GM18909 (cell line): ENCODE measurements at regions not wholly inside any gene's neighbourhood (a gene's known extent, or its start where the extent isn't known, plus 50 kb on each side); places are given as distances from the start of the nearest gene placed in this dataset.

Source experiments
- ATAC-seq: cut with Tn5 transposase; IDR thresholded peaks from one replicate; pipeline ENCODE4 v1.9.1; 2021; ENCODE audit warnings: mild to moderate bottlenecking; ENCODE audit not compliant: unreplicated experiment, poor library complexity

DNA sequence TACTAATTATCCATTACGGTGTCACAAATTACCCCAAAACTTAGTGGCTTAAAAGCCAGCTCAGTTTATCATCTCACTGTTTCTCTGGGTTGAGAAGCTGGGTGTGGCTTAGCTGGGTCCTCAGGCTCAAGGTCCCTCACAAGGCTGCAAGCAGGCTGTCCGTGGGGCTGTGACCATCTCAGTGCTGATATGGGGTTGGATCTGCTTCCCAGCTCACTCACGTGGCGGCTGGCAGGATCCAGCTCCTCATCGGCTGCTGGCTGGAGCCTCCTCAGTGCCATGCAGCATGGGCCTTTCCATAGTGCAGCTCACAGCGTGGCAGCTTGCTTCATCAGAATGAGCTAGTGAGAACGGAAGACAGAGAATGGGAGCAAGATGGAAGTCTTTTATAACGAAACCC lies 128.5 kb upstream of the CPEB4 start:
- ATAC-seq = no peak

DNA sequence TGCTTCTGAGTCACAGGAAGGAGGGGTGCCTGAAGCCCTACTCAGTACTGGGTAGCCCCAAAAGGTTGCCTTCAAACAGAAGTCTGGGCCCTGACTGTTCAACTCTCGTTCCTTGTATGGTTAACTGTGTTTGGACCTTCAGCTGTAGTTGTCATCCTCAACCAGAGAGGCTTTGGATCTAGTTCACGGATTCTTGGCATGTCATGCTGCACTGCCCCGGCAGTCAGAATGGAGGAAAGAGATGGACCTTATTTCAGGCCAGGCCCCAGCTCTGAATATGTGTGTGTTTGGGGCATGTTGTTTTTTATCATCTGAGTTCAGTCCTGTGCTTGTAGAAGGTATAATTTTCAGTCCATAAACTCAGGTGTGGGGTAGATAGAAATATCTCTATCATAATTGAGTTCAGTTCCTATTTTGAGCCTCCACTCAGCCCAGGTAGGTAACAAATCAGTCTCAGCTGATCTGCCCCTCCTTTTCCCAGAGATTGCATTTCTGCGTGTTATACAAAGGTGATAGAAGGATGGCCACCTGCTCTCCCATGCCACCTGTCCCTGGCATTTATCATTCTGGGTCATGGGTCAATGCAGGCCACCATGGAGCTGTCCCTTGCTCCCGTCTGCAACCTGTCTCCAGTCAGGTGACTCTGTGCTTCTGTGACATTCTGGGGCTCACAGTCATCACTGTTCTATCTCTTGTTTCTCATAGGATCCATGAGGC lies 127.5 kb upstream of the CPEB4 start:
- no peak for ATAC-seq

DNA sequence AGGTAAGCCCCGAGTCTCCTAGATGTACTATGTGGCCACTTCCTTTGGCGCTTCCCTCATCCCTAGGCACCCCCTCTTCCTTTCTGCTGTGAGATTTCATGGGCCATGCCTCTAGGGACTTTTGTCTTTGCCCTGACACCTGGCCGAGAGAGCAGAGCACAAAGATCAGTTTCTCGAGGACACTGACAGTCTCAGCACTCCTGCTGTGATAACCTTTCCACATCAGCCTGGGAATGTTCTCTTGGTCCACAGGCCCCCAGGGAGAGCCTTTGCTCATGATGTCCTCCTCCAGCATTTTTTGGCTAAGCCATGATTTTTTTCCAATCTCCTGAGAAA lies 127.0 kb upstream of the CPEB4 start:
- ATAC-seq = no peak

DNA sequence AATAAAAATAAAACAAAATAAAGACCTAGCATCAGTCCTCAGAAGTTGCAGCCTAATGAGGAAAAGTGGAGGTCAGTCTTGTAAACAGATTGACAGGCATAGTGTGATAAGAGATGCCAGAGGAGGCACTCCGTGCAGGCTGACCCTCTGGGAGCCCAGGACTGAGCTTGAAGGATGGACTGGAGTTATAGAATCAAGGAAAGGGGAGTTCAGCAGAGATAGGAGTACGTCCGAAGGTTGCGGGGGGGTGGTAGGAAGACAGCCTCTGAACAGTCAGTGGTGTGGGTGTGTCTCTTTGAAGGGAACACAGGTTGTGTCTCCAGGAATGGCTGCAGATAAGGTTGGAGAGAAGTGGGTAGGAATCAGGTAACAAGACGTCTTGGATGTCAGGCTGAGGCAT lies 126.1 kb upstream of the CPEB4 start:
- no peak for ATAC-seq

DNA sequence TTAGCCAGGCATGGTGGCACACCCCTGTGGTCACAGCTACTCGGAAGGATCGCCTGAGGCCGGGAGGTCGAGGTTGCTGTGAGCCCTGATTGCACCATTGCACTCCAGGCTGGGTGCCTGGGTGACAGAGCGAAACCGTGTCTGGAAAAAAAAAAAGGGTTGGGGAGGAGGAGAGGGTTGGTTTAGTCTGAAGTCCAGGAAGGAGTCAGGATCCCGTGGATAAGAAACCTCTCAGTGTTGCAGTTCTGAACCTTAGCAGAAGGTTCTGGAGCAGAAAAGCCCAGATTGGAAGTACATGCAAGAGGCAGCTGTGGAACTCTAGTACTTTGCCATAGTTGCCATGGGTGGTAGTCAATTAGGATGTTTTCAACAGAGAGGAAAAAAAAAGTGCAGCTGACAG lies 125.2 kb upstream of the CPEB4 start:
- ATAC-seq = no peak

DNA sequence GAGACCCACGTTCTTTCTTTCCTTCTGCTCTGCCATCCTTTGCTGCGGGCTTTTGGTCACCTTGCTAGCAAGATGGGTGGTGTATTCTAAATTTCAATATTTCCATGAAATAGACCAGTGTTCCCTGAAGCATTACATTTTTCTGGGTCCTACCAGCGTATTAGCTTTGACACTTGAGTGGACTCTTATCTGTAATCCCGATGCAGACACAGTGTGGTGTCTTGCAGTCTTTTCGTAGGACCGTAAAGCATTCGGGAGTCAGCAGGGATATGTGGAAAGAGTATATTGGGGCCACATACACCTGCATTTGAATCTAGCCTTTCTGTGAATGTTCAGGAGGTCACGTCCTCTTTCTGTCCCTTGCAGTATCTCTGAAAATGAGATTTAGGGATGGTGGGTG lies 124.7 kb upstream of the CPEB4 start:
- ATAC-seq = no peak

DNA sequence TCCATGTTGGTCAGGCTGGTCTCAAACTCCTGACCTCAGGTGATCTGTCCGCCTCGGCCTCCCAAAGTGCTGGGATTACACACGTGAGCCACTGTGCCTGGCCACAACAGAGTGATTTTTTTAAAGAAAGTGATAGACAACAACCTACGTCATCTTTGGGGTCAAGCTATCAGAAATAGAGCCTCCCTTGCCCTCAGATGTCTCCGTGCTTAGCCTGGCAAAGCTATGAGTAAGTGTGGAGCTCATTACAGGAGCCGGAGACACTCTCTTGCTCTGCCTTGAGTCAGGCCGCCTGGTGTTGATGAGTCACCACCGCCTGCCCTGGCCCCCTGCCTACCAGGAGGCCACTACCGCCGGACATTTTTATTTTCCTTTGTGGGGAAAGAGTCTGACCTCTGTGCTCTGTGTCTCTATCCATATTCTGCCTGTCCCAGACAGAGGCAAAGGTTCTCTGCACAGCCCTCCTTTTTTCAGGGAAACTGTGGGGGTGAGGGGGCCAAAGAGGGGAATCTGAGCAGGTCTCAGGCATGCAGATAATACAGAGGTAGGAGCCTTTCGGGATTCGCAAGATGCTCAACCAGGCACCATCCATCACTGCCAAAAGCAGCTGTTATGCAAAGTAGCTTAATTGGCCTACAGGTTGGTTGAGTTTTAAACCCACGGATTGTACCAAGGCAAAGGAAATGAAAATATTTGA lies 123.7 kb upstream of the CPEB4 start:
- no peak for ATAC-seq

DNA sequence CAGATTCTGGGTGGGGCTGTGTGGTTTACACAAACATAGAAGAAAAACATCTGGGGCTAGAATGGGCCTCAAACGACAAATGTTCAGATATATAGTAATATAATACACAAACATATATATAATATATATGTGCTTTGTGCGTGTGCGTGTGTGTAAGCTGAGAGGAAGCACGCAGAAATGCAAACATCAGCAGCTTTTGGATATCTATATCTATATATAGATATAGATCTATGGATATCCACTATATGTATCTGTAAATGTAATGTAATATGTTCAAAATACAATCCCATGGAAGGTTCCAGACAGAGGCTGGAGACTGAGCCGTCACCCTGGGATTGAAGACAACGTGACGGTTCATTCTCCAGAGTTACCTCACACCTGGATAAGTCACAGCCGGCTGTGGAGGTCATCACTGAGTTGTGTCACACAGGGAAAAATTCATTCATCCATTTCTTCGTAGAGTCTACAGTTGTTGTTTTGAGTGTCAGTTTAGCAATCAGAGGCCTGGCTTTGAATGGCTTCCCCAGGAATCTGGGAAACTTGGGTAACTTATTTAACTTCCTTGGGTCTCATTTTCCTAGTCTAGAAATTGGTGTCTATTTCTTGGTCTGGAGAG lies 123.0 kb upstream of the CPEB4 start:
- no peak for ATAC-seq

DNA sequence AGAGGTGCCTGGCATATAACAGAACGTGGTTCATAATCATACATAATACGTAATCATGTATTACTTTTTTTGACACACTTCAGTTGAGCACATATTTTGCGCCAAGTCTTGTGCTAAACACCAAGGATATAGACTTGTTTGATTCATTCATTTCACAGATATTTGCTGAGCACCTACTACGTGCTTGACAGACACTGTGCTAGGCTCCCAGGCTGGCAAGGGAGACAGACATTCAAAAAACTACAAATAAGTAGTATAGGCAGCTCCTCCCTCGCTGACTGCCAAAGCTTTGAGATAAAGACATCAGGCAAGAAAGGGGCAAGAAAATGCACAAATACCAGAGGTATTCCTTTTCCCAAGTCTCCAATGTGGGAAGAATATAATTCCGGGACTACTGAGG lies 122.5 kb upstream of the CPEB4 start:
- no peak for ATAC-seq

DNA sequence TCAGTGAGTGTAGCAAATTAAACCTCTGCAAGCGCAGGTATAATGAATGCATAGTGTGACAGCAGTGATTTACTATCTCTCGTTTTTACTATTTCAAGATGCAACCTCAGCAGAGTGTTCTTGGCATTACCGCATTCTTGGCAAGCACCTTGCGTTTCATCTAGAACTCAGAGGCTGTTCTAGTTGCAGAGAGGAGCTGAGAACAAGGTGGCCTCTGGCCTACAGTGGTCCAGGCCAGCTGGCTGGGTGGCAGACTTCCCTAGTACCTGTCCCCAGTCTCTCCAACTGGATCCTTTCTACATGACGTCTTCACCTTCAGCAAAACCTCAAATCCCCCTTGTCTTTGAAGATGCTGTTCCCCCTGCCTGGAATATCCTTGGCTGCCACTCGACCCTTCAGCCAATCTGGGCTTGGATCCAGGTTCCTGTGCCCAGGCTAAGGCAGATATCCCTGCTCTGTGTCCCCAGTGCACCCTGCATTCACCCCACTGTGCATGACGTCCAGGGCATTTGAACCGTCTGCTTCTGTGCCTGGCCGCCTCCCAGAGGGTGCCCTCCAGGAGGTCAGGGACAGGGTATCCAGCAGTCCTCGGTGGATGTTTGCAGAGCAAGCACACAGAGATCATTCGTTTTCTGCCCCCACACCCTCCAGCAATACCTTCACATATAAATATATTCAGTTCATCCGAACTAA lies 120.4 kb upstream of the CPEB4 start:
- ATAC-seq = no peak

DNA sequence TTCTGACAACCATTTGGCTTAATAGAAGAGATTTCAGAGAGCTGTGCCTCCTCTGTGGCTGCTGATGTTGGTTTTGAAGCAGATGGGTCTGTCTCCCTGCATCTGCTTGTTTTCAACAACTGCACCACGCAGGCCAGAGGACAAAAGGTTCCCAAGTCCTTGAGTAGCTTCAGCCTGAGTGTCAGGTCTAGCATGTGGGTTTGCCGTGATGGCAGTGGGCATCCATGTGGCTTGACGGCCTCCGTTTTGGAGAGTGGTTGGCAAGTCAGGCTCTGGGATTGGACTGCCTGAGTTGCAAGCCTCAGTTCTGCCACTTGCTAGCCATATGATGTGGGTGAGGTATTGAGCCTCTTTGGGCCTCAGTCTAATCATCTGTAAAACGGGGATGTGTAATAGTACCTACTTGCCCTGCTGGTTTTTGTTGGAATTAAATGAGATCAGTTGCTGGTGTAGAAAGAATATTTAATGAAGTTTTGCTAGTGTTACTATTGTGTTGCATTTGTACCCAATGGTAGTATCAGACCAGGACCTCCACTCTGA lies 119.8 kb upstream of the CPEB4 start:
- no peak for ATAC-seq

DNA sequence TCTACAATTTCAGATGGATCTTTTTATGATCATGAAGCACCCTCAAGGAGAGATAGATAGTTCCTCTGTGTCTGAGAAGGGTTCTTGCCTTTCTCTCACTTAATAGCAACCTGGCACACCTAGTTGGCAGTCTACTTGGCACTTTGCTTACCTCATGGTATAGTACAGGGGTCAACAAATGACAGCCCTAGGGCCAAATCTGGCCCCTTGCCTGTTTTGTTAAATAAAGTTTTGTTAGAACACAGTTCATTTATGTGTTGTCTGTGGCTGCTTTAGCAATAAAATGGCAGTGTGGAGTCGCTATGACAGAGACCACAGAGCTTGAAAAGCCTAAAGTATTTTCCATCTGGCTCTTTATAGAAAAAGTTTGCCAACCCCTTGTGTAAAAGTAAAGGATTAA lies 119.3 kb upstream of the CPEB4 start:
- ATAC-seq = no peak

DNA sequence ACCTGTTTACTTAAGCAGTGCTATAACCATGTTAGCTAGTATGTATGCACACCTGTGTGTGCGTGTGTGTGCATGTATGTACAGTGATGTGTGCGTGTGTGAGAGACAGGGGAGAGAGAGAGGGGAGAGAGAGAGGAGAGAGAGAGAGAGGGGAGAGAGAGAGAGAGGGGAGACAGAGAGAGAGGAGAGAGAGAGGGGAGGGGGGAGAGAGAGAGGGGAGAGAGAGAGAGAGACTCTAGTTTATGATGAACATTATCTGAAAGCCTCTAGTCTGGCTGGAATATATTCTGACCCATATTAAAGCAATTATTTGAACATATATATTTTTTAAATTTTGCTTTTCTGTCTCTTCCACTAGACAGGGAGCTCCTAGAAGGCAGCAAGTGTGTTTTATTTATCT lies 117.5 kb upstream of the CPEB4 start:
- ATAC-seq = no peak

DNA sequence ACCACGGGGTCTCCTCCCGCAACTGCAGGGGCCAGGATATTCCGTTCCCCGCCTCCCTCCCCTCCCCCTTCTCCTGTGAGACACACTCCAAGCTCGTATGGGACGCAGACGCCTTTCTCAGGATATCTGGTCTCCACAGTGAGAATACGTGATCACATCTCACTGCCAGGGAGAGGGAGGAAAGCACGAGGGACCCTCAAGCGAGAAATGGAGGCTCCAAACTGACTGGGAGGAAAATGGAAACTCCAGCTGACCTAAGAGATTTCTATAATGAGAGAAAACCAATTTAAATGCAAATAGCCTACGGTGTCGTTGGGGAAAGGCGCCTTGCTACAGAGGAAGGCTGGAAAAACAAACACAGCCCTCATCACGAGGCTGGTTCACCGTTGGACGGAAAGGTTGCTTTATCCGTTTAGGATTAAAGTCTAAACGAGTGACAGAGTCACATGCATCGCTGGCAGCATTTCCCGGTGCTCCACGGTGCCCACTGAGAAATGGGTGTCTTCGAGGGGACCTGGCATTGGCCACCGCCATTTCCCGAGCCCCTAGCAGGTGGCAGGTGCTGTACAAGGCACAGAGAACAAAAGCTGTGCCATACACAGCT lies 116.9 kb upstream of the CPEB4 start:
- ATAC-seq = no peak

DNA sequence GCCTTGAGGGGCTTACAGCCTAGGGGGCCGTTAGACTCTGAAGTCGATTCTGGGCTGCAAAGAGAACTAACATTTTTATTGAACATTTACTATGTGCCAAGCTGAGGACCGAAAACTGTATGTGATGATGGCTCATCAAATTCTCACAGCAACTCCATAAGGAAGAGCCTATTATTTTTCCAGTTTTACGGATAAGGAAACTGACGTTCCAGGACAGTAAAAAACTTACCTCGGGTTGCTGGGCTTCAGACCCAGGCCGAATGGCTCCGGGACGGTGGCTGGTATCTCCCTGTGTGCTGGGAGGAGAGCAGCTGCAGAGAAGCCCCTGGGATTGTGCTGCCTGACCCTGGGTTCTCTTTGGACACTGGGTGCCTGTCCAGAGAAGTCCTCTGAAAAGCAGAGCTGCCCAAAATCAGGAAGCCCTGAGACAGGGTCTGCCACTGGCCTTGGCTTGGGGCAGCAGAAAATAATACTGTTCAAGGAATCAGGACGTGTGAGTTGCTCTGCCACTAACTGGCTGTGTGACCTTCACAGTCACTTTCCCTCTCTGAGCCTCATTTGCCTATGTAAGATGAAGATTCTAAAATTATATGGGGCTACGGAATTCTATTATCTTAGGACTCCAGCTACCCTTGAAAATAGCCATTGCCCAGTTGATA lies 116.3 kb upstream of the CPEB4 start:
- ATAC-seq = no peak

DNA sequence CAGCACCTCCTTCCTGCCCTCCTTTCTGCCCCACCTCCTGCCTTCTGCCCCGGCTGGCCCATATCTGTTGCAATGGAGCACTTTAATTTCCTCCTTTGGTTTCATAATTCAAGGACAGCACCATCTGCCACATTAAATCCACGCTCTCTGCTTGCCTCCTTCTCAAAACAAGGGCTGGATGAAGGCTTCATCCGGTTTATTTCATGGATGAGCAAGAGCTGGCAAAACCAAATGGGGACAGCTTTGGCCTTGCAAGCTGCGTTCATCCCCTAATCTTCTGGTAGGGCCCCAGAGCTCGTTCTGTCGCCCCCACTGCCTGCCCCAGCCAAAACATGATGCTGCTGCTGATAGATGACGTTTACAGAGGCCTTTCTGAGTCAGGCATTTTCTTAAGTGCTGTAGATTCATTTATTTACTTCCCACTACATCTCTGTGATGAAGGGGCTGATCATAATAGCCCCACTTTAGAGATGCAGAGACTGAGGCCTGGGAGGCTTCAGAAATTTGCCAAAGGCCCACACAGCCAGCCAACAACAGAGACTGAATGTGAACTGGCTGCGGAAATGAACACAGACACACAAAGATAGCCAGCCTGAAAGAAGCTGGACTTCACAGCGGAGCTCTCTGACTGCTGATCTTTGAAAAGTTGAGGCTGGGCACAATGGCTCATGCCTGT lies 115.6 kb upstream of the CPEB4 start:
- ATAC-seq = no peak

DNA sequence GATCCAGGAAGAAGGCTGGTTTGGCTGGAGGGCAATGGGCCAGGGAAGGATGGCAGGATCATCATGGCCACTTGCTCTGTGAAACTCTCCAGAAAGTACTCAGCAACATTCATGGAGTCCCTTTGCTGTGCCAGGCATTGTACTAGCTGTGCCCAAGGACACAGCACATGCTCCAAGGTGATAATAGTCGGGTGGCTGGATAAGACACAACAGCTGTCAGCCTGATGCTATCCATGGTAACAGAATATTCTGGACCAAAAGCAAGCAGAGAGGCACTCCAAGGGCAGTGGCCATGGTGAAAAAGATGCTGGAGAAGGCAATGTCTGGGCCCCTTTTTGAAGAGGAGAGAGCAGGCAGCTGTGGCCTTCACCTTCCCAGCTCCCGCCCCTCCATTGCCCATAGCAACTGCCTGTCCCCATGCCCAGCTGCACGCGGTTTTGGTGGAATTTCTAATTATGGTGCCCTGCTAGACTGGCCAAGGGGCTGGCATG lies 113.8 kb upstream of the CPEB4 start:
- ATAC-seq = no peak

DNA sequence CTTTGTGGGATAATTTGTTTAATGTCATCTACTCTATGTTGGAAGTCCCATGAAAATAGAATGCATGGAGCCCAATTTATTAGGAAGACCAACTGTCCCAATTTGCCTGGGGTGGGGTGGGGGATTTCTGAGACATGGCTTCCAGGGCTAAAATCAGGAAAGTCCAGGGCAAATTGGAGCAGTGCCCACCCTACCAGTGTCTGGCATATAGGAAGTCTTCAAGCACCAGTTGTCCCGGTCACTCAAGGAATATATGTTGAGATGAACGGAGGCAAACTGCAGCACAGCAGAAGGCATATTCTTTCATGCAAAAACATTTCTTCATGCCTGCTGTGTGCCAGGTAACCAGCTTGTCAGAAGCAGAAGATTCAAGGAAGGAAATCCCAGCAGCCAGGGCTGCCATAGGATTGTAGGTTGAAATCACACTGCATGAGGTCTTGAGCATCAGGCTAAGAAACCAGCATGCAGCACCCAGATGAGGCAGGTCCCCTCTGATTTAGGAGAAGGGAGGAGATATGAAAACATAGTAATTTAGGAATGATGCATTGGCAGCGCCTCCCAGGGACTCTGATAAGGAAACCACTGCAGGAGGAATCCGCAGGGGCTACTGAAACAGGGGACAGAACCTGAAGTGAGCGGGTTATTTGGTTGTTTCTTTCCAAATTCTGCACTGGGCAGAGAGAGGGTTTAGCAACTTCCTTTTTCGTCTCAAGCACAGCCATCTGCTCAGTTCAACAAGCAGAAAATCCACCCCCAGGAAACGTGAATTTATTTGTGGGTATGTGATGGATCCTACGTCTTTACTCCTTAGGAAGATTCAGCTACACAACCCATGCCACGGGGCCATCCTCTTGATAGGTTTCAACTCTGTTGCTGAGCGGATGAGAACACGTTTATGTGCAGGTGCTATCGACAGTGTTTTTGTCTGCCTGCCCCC lies 112.6 kb upstream of the CPEB4 start:
- no peak for ATAC-seq
